VCaP (cell line): ENCODE measurements at regions not wholly inside any gene's neighbourhood (a gene's known extent, or its start where the extent isn't known, plus 50 kb on each side); places are given as distances from the start of the nearest gene placed in this dataset.

ENCODE experiments used
- H3K27ac ChIP-seq: fragments of 450-650 bp; 2 replicates; pipeline ENCODE4 v1.5.1; 2017
- TF ChIP-seq, protein P1 (sequence below): fragments of 450-650 bp; conservative IDR thresholded peaks from 2 replicates; pipeline ENCODE4 v1.5.1; 2017; ENCODE audit warnings: mild to moderate bottlenecking, moderate library complexity

GRCh38 chr14:22395803-22396202, 193.2 kb downstream of the DAD1 start:
- no peak overlapping the region for H3K27ac ChIP-seq
- TF ChIP-seq, protein P1, sequence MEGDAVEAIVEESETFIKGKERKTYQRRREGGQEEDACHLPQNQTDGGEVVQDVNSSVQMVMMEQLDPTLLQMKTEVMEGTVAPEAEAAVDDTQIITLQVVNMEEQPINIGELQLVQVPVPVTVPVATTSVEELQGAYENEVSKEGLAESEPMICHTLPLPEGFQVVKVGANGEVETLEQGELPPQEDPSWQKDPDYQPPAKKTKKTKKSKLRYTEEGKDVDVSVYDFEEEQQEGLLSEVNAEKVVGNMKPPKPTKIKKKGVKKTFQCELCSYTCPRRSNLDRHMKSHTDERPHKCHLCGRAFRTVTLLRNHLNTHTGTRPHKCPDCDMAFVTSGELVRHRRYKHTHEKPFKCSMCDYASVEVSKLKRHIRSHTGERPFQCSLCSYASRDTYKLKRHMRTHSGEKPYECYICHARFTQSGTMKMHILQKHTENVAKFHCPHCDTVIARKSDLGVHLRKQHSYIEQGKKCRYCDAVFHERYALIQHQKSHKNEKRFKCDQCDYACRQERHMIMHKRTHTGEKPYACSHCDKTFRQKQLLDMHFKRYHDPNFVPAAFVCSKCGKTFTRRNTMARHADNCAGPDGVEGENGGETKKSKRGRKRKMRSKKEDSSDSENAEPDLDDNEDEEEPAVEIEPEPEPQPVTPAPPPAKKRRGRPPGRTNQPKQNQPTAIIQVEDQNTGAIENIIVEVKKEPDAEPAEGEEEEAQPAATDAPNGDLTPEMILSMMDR, result no peak

DNA sequence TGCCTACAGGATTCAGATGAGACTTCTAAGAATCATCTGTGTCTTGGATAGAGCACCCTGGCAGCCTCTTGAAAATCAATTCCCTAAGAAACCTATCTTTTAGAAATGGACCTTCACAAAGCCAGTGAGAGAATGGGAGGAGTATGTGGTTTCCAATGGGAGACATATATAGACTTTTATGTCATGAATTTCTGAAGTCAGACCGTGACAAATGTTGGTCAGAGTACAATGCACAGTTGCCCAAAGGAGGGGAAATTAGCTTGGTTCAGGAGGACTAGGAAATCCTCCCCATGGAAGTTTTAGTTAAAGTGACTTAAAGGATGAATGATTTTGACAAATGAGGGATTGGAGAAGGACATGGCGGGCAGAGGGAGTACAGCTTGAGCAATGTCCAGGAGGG, 194.4 kb downstream of the DAD1 start:
- no peak overlapping the region for H3K27ac ChIP-seq
- TF ChIP-seq, protein P1, result no peak

DNA sequence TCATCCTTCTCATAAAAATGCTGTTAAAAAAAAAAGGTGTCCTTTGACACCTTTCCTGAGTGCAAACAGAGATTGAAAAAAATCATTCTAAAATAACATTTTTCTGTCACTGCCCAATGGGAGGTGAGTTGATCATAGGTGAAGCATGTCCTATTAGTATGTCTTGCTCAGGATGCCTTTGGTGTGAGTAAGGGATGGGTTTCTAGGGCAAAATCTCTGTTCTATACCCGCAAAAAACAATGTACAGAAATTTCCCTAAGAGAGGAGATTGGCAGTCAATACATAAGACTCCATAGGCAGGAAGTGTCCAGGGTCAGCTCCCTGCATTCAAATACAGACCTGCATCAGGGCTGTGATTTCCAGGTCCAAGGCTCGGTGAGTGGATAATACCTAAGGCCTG, 195.2 kb downstream of the DAD1 start:
- TF ChIP-seq, protein P1, result no peak
- H3K27ac ChIP-seq, result no peak overlapping the region

GRCh38 chr14:22391908-22392565, 197.0 kb downstream of the DAD1 start:
- TF ChIP-seq, protein P1, result peak; percentile 87
- no peak overlapping the region for H3K27ac ChIP-seq

GRCh38 chr14:22390824-22391461, 198.1 kb downstream of the DAD1 start:
- TF ChIP-seq, protein P1, result no peak
- H3K27ac ChIP-seq, result no peak overlapping the region

- no peak overlapping the region for H3K27ac ChIP-seq
- TF ChIP-seq, protein P1, result no peak
Measured at GRCh38 chr14:22390195-22390594, 198.8 kb downstream of the DAD1 start.

- no peak overlapping the region for H3K27ac ChIP-seq
- TF ChIP-seq, protein P1, result no peak
Measured at GRCh38 chr14:22388669-22389595, 200.1 kb downstream of the DAD1 start.
